ENCODE measurements at regions not wholly inside any gene's neighbourhood (a gene's known extent, or its start where the extent isn't known, plus 50 kb on each side); places are given as distances from the start of the nearest gene placed in this dataset.

GRCh38 chr4:20338841-20339240 is 87.1 kb downstream of the SLIT2 start:
- TF ChIP-seq CTCF (conservative IDR thresholded peaks at IDR 0.05; ENCODE audit: low read depth in 2 of 2) = no peak
- TF ChIP-seq EZH2 (IDR thresholded peaks at IDR 0.05; ENCODE audit: low read depth, unreplicated experiment) = no peak
- no peak for TF ChIP-seq POLR2AphosphoS5 (IDR thresholded peaks at IDR 0.05; ENCODE audit: low read depth)
- TF ChIP-seq EZH2phosphoT487 (IDR thresholded peaks at IDR 0.05; ENCODE audit: unreplicated experiment) = no peak
- TF ChIP-seq NANOG (IDR thresholded peaks at IDR 0.05; ENCODE audit: borderline replicate concordance) = no peak
- TF ChIP-seq JUNB (IDR thresholded peaks at IDR 0.05; ENCODE audit: unreplicated experiment) = no peak
- TF ChIP-seq CREB1 (CRISPR knock-in tag; IDR thresholded peaks at IDR 0.05; ENCODE audit: low read depth) = no peak
- TF ChIP-seq STAT1 (IDR thresholded peaks at IDR 0.05; ENCODE audit: unreplicated experiment) = no peak
- no peak for TF ChIP-seq REST (IDR thresholded peaks at IDR 0.05; ENCODE audit: unreplicated experiment)
- TF ChIP-seq ZNF462 (CRISPR knock-in tag; IDR thresholded peaks at IDR 0.05) = no peak
- TF ChIP-seq ZNF114 (CRISPR knock-in tag; IDR thresholded peaks at IDR 0.05) = no peak

All from GM23338 (cell line).